HG02884 (cell line): ENCODE measurements at regions not wholly inside any gene's neighbourhood (a gene's known extent, or its start where the extent isn't known, plus 50 kb on each side); places are given as distances from the start of the nearest gene placed in this dataset.

Experiments
- ATAC-seq: cut with Tn5 transposase; IDR thresholded peaks from one replicate; pipeline ENCODE4 v1.9.1; 2021; ENCODE audit warnings: mild to moderate bottlenecking, moderate library complexity; ENCODE audit not compliant: unreplicated experiment

- no peak for ATAC-seq
These were observed 349.1 kb upstream of the PTPRD start for GRCh38 chr9:10961883-10962282.

GRCh38 chr9:10983251-10983650 lies 370.4 kb upstream of the PTPRD start:
- ATAC-seq = no peak

- ATAC-seq = no peak
These were observed 386.8 kb upstream of the PTPRD start for GRCh38 chr9:10999646-11000045.

GRCh38 chr9:11001546-11001945 lies 388.7 kb upstream of the PTPRD start:
- ATAC-seq = no peak

GRCh38 chr9:11002705-11003104 lies 389.9 kb upstream of the PTPRD start:
- no peak for ATAC-seq

- ATAC-seq = no peak
These were observed 391.0 kb upstream of the PTPRD start for GRCh38 chr9:11003836-11004235.

GRCh38 chr9:11011696-11012095 lies 398.9 kb upstream of the PTPRD start:
- no peak for ATAC-seq

- ATAC-seq = no peak
These were observed 403.3 kb upstream of the PTPRD start for GRCh38 chr9:11016081-11016480.

- ATAC-seq = no peak
These were observed 410.4 kb upstream of the PTPRD start for GRCh38 chr9:11023201-11023600.

- ATAC-seq = no peak
These were observed 413.0 kb upstream of the PTPRD start for GRCh38 chr9:11025775-11026174.

- no peak for ATAC-seq
These were observed 425.6 kb upstream of the PTPRD start for GRCh38 chr9:11038366-11038765.

- ATAC-seq = no peak
These were observed 426.2 kb upstream of the PTPRD start for GRCh38 chr9:11039006-11039405.

- no peak for ATAC-seq
These were observed 432.8 kb upstream of the PTPRD start for GRCh38 chr9:11045589-11045988.

- no peak for ATAC-seq
These were observed 450.5 kb upstream of the PTPRD start for GRCh38 chr9:11063263-11063662.

GRCh38 chr9:11064909-11065308 lies 452.1 kb upstream of the PTPRD start:
- no peak for ATAC-seq

- ATAC-seq = no peak
These were observed 459.4 kb upstream of the PTPRD start for GRCh38 chr9:11072176-11072575.

GRCh38 chr9:11086561-11086960 lies 473.8 kb upstream of the PTPRD start:
- no peak for ATAC-seq

GRCh38 chr9:11088821-11089374 lies 476.1 kb upstream of the PTPRD start:
- ATAC-seq = no peak

GRCh38 chr9:11092974-11093373 lies 480.2 kb upstream of the PTPRD start:
- ATAC-seq = no peak

- no peak for ATAC-seq
These were observed 484.2 kb upstream of the PTPRD start for GRCh38 chr9:11097020-11097419.

GRCh38 chr9:11103525-11103924 lies 490.7 kb upstream of the PTPRD start:
- ATAC-seq = no peak

GRCh38 chr9:11107196-11107595 lies 494.4 kb upstream of the PTPRD start:
- ATAC-seq = no peak

- no peak for ATAC-seq
These were observed 515.4 kb upstream of the PTPRD start for GRCh38 chr9:11128156-11128555.

GRCh38 chr9:11135851-11136250 lies 523.0 kb upstream of the PTPRD start:
- ATAC-seq = no peak
